Ectodermal cell (in vitro differentiated cells): ENCODE measurements at regions not wholly inside any gene's neighbourhood (a gene's known extent, or its start where the extent isn't known, plus 50 kb on each side); places are given as distances from the start of the nearest gene placed in this dataset.
"Not testable (repeated sequence)": the region's sequence is repeated elsewhere in the genome, so short reads cannot be mapped to it uniquely, and the experiment has no call there.

ENCODE experiments used
- H3K27ac ChIP-seq: 2 replicates; pipeline ENCODE4 v1.7.0; 2013; ENCODE audit warnings: mild to moderate bottlenecking, low read depth, low read length; ENCODE audit not compliant: insufficient read depth, poor library complexity, severe bottlenecking
- H3K27me3 ChIP-seq: 2 replicates; pipeline ENCODE4 v1.7.0; 2013; ENCODE audit warnings: mild to moderate bottlenecking, low read length; ENCODE audit not compliant: insufficient read depth, control insufficient read depth, poor library complexity, severe bottlenecking
- H3K36me3 ChIP-seq: one replicate; pipeline ENCODE4 v1.7.0; 2013; ENCODE audit warnings: low read length; ENCODE audit not compliant: control insufficient read depth, insufficient read depth
- H3K4me1 ChIP-seq: one replicate; pipeline ENCODE4 v1.7.0; 2013; ENCODE audit warnings: low read length; ENCODE audit not compliant: control insufficient read depth, insufficient read depth
- H3K4me3 ChIP-seq: 2 replicates; pipeline ENCODE4 v1.7.0; 2013; ENCODE audit warnings: low read depth, low read length, control low read depth; ENCODE audit not compliant: insufficient read depth
- H3K9me3 ChIP-seq: 2 replicates; pipeline ENCODE4 v1.7.0; 2013; ENCODE audit warnings: mild to moderate bottlenecking, low read length, moderate library complexity; ENCODE audit not compliant: control insufficient read depth
- WGBS, 2 experiments: methylation state at CpG; one replicate each; pipeline ENCODE4 v1.1.7; 2013; ENCODE audit warnings: missing lambda C conversion rate in 2 of 2; 5-methylcytosine and 5-hydroxymethylcytosine counted together

GRCh38 chr9:15080401-15080800, 170.2 kb upstream of the FREM1 start:
- Histone ChIP-seq H3K27me3 (no peaks in the 10 kb centered on the region), H3K36me3 (no peaks in the 10 kb centered on the region), H3K27ac (no peak overlapping the region), H3K4me3 (no peak overlapping the region), H3K9me3 (no peaks in the 10 kb centered on the region), H3K4me1 (no peaks in the 10 kb centered on the region)
- WGBS, 2 experiments: 93 to 96% methylated on average over 3 of the region's 3 CpGs

GRCh38 chr9:15079989-15080388, 169.8 kb upstream of the FREM1 start:
- Histone ChIP-seq H3K27ac (no peak overlapping the region), H3K36me3 (no peaks in the 10 kb centered on the region), H3K4me1 (no peaks in the 10 kb centered on the region), H3K4me3 (no peak overlapping the region), H3K9me3 (no peaks in the 10 kb centered on the region), H3K27me3 (no peaks in the 10 kb centered on the region)
- WGBS, 2 experiments: 85 to 88% methylated on average over 3 of the region's 3 CpGs

GRCh38 chr9:15077946-15078729, 167.9 kb upstream of the FREM1 start:
- no peaks in the 10 kb centered on the region for H3K9me3 ChIP-seq
- no peak overlapping the region for H3K4me3 ChIP-seq
- 93 to 95% methylated on average over 4 to 6 of the region's 7 CpGs for WGBS, 2 experiments
- H3K4me1 ChIP-seq: no peaks in the 10 kb centered on the region
- H3K27ac ChIP-seq: no peak overlapping the region
- H3K36me3 ChIP-seq: no peaks in the 10 kb centered on the region
- no peaks in the 10 kb centered on the region for H3K27me3 ChIP-seq

DNA sequence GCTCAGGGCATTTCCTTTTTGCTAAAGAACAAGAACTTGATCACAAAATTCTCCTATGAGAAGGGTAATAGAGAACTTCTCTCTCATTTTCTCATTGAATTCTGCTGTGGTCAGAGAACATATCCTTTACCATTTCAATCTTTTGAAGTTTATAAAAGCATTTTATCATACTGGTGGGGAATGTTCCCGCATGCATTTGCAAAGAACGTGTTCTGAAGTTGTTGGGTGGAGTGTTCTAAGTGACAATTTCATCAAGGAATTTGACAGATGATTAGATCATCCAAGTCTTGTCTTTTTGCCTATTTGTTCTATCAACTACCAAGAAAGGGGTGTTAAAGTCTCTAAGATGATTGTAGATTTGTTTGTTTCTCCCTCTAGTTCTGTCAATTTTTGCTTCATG, 163.4 kb upstream of the FREM1 start:
- WGBS, 2 experiments: 93 to 95% methylated on average over 2 of the region's 2 CpGs
- no peak overlapping the region for H3K4me3 ChIP-seq
- H3K27ac ChIP-seq: no peak overlapping the region
- H3K9me3 ChIP-seq: no peaks in the 10 kb centered on the region
- no peaks in the 10 kb centered on the region for H3K36me3 ChIP-seq
- no peaks in the 10 kb centered on the region for H3K27me3 ChIP-seq
- H3K4me1 ChIP-seq: no peaks in the 10 kb centered on the region

DNA sequence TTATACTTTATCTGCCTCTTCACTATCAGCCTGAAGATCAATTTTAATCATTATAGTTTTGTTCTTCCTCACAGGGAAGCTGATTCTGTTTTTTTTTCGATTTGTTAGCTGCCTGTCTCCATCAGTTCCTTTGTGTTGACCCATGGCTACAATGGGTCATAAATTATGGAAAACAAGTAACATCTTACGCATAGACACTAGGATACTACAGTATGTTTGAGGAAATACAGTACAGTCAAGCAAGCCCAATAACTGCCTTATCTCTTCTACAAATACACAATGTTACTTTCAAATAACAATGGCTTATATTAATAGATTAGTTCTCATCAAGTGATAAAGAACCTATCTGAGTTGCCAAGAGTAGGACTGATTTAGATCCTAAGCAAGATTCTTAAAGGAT, 160.5 kb upstream of the FREM1 start:
- Histone ChIP-seq H3K4me1 (no peaks in the 10 kb centered on the region), H3K36me3 (no peaks in the 10 kb centered on the region), H3K4me3 (no peak overlapping the region), H3K27me3 (no peaks in the 10 kb centered on the region), H3K27ac (no peak overlapping the region), H3K9me3 (no peaks in the 10 kb centered on the region)
- 85 to 90% methylated on average over 1 to 2 of the region's 2 CpGs for WGBS, 2 experiments

DNA sequence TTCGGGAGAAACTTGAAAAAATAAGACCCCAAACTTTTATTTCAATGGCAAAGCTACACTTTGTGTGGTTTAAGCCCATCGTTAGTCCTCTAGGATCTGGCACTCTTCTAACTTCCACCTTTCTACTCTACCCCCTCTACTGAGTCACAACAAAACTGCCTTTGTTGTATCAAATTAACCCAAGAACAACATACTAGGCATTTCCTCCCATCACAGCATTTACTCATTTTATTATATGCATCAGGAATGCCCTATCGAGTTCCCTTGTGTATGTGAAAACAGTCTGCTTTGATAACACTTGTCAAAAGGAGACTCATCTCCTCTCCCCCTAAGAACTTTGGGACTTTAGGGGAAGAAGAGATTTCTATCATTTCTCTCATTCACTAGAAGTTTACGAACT, 158.9 kb upstream of the FREM1 start:
- WGBS, 2 experiments: 78 to 79% methylated on average over 2 to 4 of the region's 4 CpGs
- H3K9me3 ChIP-seq: no peaks in the 10 kb centered on the region
- no peaks in the 10 kb centered on the region for H3K36me3 ChIP-seq
- H3K27me3 ChIP-seq: no peaks in the 10 kb centered on the region
- H3K4me1 ChIP-seq: no peaks in the 10 kb centered on the region
- no peak overlapping the region for H3K27ac ChIP-seq
- no peak overlapping the region for H3K4me3 ChIP-seq

- 100% methylated on average over 1 to 2 of the region's 4 CpGs for WGBS, 2 experiments
- Histone ChIP-seq H3K27me3 (no peaks in the 10 kb centered on the region), H3K36me3 (no peaks in the 10 kb centered on the region), H3K27ac (no peak overlapping the region), H3K4me1 (no peaks in the 10 kb centered on the region), H3K4me3 (no peak overlapping the region), H3K9me3 (no peaks in the 10 kb centered on the region)
Observed at GRCh38 chr9:15068261-15068660, 158.0 kb upstream of the FREM1 start.

GRCh38 chr9:15059003-15059402, 148.8 kb upstream of the FREM1 start:
- H3K27ac ChIP-seq: no peak overlapping the region
- 89 to 94% methylated on average over 1 of the region's 1 CpG for WGBS, 2 experiments
- H3K4me1 ChIP-seq: no peaks in the 10 kb centered on the region
- no peaks in the 10 kb centered on the region for H3K27me3 ChIP-seq
- H3K9me3 ChIP-seq: no peaks in the 10 kb centered on the region
- no peaks in the 10 kb centered on the region for H3K36me3 ChIP-seq
- H3K4me3 ChIP-seq: no peak overlapping the region

DNA sequence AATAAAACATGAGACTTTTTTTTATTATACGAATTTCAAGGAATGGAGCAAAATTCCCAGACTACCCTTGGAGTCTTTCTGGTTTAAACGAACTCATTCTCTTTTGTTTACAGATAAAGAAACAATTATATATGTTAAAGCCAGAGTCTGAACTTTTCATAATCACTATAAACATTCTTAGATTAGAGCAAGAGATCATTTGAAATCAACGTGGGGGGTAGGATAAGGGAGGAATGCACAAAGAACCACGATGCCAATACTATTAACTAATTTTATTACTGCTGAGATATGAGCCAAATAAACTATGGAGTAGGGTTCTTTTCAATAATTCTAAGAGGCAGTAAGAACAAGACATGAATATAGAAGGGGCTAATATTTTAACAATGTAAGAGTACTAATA, 148.0 kb upstream of the FREM1 start:
- Histone ChIP-seq H3K4me3 (no peak overlapping the region), H3K36me3 (no peaks in the 10 kb centered on the region), H3K27me3 (no peaks in the 10 kb centered on the region), H3K9me3 (no peaks in the 10 kb centered on the region), H3K27ac (no peak overlapping the region), H3K4me1 (no peaks in the 10 kb centered on the region)
- 100% methylated on average over 2 of the region's 4 CpGs; no CpG with 5 or more reads in 1 of the 2 experiments for WGBS, 2 experiments

DNA sequence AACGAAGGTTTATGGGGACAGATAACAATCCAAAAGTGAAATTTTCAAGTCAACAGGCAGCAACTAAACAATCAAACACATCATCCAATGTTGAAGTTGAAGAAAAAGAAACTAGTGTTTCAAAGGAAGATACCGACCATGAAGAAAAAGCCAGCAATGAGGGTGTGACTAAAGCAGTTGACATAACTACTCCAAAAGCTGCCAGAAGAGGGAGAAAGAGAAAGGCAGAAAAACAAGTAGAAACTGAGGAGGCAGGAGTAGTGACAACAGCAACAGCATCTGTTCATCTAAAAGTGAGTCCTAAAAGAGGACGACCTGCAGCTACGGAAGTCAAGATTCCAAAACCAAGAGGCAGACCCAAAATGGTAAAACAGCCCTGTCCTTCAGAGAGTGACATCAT, 145.1 kb upstream of the FREM1 start:
- H3K36me3 ChIP-seq, H3K4me1 ChIP-seq: not testable (repeated sequence)
- WGBS, 2 experiments: 66 to 71% methylated on average over 4 of the region's 4 CpGs

More for the DNA sequence above, 145.1 kb upstream of the FREM1 start:
- H3K27ac ChIP-seq, H3K9me3 ChIP-seq, H3K4me3 ChIP-seq, H3K27me3 ChIP-seq: not testable (repeated sequence)
